HG02642 (cell line): ENCODE measurements at regions not wholly inside any gene's neighbourhood (a gene's known extent, or its start where the extent isn't known, plus 50 kb on each side); places are given as distances from the start of the nearest gene placed in this dataset.
"Not testable (repeated sequence)": the region's sequence is repeated elsewhere in the genome, so short reads cannot be mapped to it uniquely, and the experiment has no call there.

ENCODE experiments used
- ATAC-seq: cut with Tn5 transposase; IDR thresholded peaks from one replicate; pipeline ENCODE4 v1.9.1; 2021; ENCODE audit warnings: mild to moderate bottlenecking; ENCODE audit not compliant: unreplicated experiment, poor library complexity

- no peak for ATAC-seq
Measured at GRCh38 chr1:60831780-60832179, 250.6 kb upstream of the NFIA start.

GRCh38 chr1:60828944-60829343 is 253.4 kb upstream of the NFIA start:
- no peak for ATAC-seq

- no peak for ATAC-seq
Measured at GRCh38 chr1:60826320-60827094, 255.9 kb upstream of the NFIA start.

- no peak for ATAC-seq
Measured at GRCh38 chr1:60825593-60825992, 256.8 kb upstream of the NFIA start.

GRCh38 chr1:60823151-60823550 is 259.2 kb upstream of the NFIA start:
- ATAC-seq = no peak

- ATAC-seq = no peak
Measured at GRCh38 chr1:60822252-60822651, 260.1 kb upstream of the NFIA start.

- no peak for ATAC-seq
Measured at GRCh38 chr1:60821156-60821555, 261.2 kb upstream of the NFIA start.

- no peak for ATAC-seq
Measured at GRCh38 chr1:60818969-60819701, 263.2 kb upstream of the NFIA start.

GRCh38 chr1:60813071-60813470 is 269.3 kb upstream of the NFIA start:
- ATAC-seq = no peak

- no peak for ATAC-seq
Measured at GRCh38 chr1:60809204-60809980, 273.0 kb upstream of the NFIA start.

GRCh38 chr1:60808676-60809075 is 273.7 kb upstream of the NFIA start:
- ATAC-seq = no peak

- ATAC-seq = no peak
Measured at GRCh38 chr1:60802884-60803283, 279.5 kb upstream of the NFIA start.

GRCh38 chr1:60797351-60797750 is 285.0 kb upstream of the NFIA start:
- ATAC-seq = no peak

GRCh38 chr1:60791226-60791625 is 291.1 kb upstream of the NFIA start:
- ATAC-seq = no peak

GRCh38 chr1:60773099-60773498 is 309.3 kb upstream of the NFIA start:
- not testable (repeated sequence) for ATAC-seq

GRCh38 chr1:60769082-60769481 is 313.3 kb upstream of the NFIA start:
- ATAC-seq = no peak

GRCh38 chr1:60765204-60765603 is 317.2 kb upstream of the NFIA start:
- ATAC-seq = no peak

- no peak for ATAC-seq
Measured at GRCh38 chr1:60764489-60764888, 317.9 kb upstream of the NFIA start.

GRCh38 chr1:60763741-60764140 is 318.6 kb upstream of the NFIA start:
- no peak for ATAC-seq

- no peak for ATAC-seq
Measured at GRCh38 chr1:60762911-60763310, 319.4 kb upstream of the NFIA start.

GRCh38 chr1:60762176-60762575 is 320.2 kb upstream of the NFIA start:
- no peak for ATAC-seq
